ENCODE measurements at regions not wholly inside any gene's neighbourhood (a gene's known extent, or its start where the extent isn't known, plus 50 kb on each side); places are given as distances from the start of the nearest gene placed in this dataset.

GRCh38 chr5:32510860-32511259 lies 66.3 kb upstream of the ZFR start (continued):
- TF ChIP-seq IRF3 (IDR thresholded peaks at IDR 0.05; ENCODE audit: low read depth, low read length) (no peak), RFX5 (IDR thresholded peaks at IDR 0.05; ENCODE audit: low read length) (no peak)

GRCh38 chr5:32508806-32509805 lies 64.6 kb upstream of the ZFR start:
- peak overlapping the region in 1 of 2 experiments; percentile 13; a peak in 1 of 4 replicates for H3K4me3 ChIP-seq (ENCODE audit: low read depth in 2 of 2, low read length in 1 of 2)
- H3K9ac ChIP-seq: no peak overlapping the region
- peaks cover 28 to 31% of the 10 kb centered on the region in 2 experiments for H3K4me1 ChIP-seq (ENCODE audit: control insufficient read depth in 1 of 2, insufficient read depth in 2 of 2, low read depth in 1 of 2, low read length in 1 of 2)
- no peak for DNase-seq
- H3K27ac ChIP-seq (ENCODE audit: low read depth in 2 of 2, low read length in 1 of 2): peak overlapping the region in 1 of 2 experiments; percentile 93; a peak in 2 of 4 replicates
- 80% methylated on average over 8 of the region's 8 CpGs for WGBS (ENCODE audit: low lambda C conversion rate)
- H4K20me1 ChIP-seq (ENCODE audit: insufficient read depth): no peaks in the 10 kb centered on the region
- ChIA-PET POLR2A (no interaction called here), CTCF (interaction anchor here (1.1 to 1.8 kb wide), 2 partner anchors 18 to 81 kb away, joined by 3 to 6 read pairs; no protein-coding TSS in a partner anchor)
- H3K9me2 ChIP-seq: no peaks in the 10 kb centered on the region
- no peaks in the 10 kb centered on the region for H3K27me3 ChIP-seq (ENCODE audit: insufficient read depth)
- no peaks in the 10 kb centered on the region for H3K9me3 ChIP-seq
- H3K36me3 ChIP-seq (replicated peaks in 1 of 2; ENCODE audit: control insufficient read depth in 1 of 2, insufficient read depth in 2 of 2, low read length in 1 of 2): no peaks in the 10 kb centered on the region
- H3K4me2 ChIP-seq: 0 out of 2 replicates have a peak overlapping the region, but pooled peaks have one; percentile 88
- TF ChIP-seq POLR2AphosphoS5 (IDR thresholded peaks at IDR 0.05; ENCODE audit: low read depth, low read length) (no peak), FOXM1 (IDR thresholded peaks at IDR 0.05; ENCODE audit: low read depth) (no peak), TCF12 (IDR thresholded peaks at IDR 0.05) (no peak), YY1 (IDR thresholded peaks at IDR 0.05; ENCODE audit: low read depth) (no peak), RAD21 (IDR thresholded peaks at IDR 0.05; ENCODE audit: low read length) (no peak), GABPA (IDR thresholded peaks at IDR 0.05; ENCODE audit: low read depth) (no peak), CTCF (IDR thresholded peaks at IDR 0.05) (no peak), RFX5 (IDR thresholded peaks at IDR 0.05; ENCODE audit: low read length) (no peak), MEF2A (IDR thresholded peaks at IDR 0.05; ENCODE audit: borderline replicate concordance, low read depth) (no peak), PBX3 (IDR thresholded peaks at IDR 0.05) (no peak), USF1 (IDR thresholded peaks at IDR 0.05; ENCODE audit: borderline replicate concordance, low read depth) (no peak)
- no peaks in the 10 kb centered on the region for H3K79me2 ChIP-seq (ENCODE audit: insufficient read depth)
- 0 out of 2 replicates have a peak overlapping the region, but pooled peaks have one; percentile 23 for H2AFZ ChIP-seq (ENCODE audit: low read depth)
- peaks cover 47% of the 10 kb centered on the region for H3F3A ChIP-seq (replicated peaks; ENCODE audit: insufficient read depth)
